ENCODE measurements at regions not wholly inside any gene's neighbourhood (a gene's known extent, or its start where the extent isn't known, plus 50 kb on each side); places are given as distances from the start of the nearest gene placed in this dataset.

- peak; percentile 71 for DNase-seq
Measured at GRCh38 chr17:6323626-6324356, 111.1 kb downstream of the AIPL1 start.

- no peak for DNase-seq
Measured at GRCh38 chr17:6322316-6322715, 112.6 kb downstream of the AIPL1 start.

- no peak for DNase-seq
Measured at GRCh38 chr17:6314311-6314710, 120.6 kb downstream of the AIPL1 start.

GRCh38 chr17:6313835-6314234 is 121.1 kb downstream of the AIPL1 start:
- DNase-seq = no peak

GRCh38 chr17:6306820-6307219 is 128.1 kb downstream of the AIPL1 start:
- peak; percentile 19 for DNase-seq

- DNase-seq = no peak
Measured at GRCh38 chr17:6305613-6306360, 129.1 kb downstream of the AIPL1 start.

GRCh38 chr17:6304894-6305612 is 129.9 kb downstream of the AIPL1 start:
- no peak for DNase-seq

GRCh38 chr17:6303664-6304063 is 131.3 kb downstream of the AIPL1 start:
- peak; percentile 75 for DNase-seq

- DNase-seq = no peak
Measured at GRCh38 chr17:6299275-6299674, 135.6 kb downstream of the AIPL1 start.

GRCh38 chr17:6297960-6298359 is 137.0 kb downstream of the AIPL1 start:
- DNase-seq = no peak

GRCh38 chr17:6297119-6297518 is 137.8 kb downstream of the AIPL1 start:
- DNase-seq = no peak

- DNase-seq = no peak
Measured at GRCh38 chr17:6290488-6291196, 144.3 kb downstream of the AIPL1 start.

GRCh38 chr17:6286233-6286632 is 148.7 kb downstream of the AIPL1 start:
- no peak for DNase-seq

- DNase-seq = no peak
Measured at GRCh38 chr17:6285486-6285885, 149.4 kb downstream of the AIPL1 start.

GRCh38 chr17:6279659-6280058 is 155.3 kb downstream of the AIPL1 start:
- DNase-seq = peak; percentile 9

GRCh38 chr17:6278376-6278775 is 156.5 kb downstream of the AIPL1 start:
- DNase-seq = no peak

GRCh38 chr17:6276711-6277110 is 158.2 kb downstream of the AIPL1 start:
- DNase-seq = no peak

- DNase-seq = no peak
Measured at GRCh38 chr17:6274310-6274709, 160.6 kb downstream of the AIPL1 start.

- DNase-seq = peak; percentile 85
Measured at GRCh38 chr17:6269478-6269877, 165.4 kb downstream of the AIPL1 start.

- DNase-seq = no peak
Measured at GRCh38 chr17:6261466-6261865, 173.5 kb downstream of the AIPL1 start.

- no peak for DNase-seq
Measured at GRCh38 chr17:6259899-6260298, 175.0 kb downstream of the AIPL1 start.

GRCh38 chr17:6257336-6257735 is 177.6 kb downstream of the AIPL1 start:
- DNase-seq = peak; percentile 72

GRCh38 chr17:6255322-6255721 is 179.6 kb downstream of the AIPL1 start:
- DNase-seq = no peak
